Stimulated activated CD4-positive, alpha-beta T cell treated with anti-CD3 and anti-CD28 coated beads, Interleukin-2, amount 100 ng/mL, for 4 hours (primary cell): ENCODE measurements at regions not wholly inside any gene's neighbourhood (a gene's known extent, or its start where the extent isn't known, plus 50 kb on each side); places are given as distances from the start of the nearest gene placed in this dataset.

ENCODE experiments used
- DNase-seq: peaks from one replicate; pipeline ENCODE4 v3.0.0-alpha.2; 2020; ENCODE audit warnings: low read depth

DNA sequence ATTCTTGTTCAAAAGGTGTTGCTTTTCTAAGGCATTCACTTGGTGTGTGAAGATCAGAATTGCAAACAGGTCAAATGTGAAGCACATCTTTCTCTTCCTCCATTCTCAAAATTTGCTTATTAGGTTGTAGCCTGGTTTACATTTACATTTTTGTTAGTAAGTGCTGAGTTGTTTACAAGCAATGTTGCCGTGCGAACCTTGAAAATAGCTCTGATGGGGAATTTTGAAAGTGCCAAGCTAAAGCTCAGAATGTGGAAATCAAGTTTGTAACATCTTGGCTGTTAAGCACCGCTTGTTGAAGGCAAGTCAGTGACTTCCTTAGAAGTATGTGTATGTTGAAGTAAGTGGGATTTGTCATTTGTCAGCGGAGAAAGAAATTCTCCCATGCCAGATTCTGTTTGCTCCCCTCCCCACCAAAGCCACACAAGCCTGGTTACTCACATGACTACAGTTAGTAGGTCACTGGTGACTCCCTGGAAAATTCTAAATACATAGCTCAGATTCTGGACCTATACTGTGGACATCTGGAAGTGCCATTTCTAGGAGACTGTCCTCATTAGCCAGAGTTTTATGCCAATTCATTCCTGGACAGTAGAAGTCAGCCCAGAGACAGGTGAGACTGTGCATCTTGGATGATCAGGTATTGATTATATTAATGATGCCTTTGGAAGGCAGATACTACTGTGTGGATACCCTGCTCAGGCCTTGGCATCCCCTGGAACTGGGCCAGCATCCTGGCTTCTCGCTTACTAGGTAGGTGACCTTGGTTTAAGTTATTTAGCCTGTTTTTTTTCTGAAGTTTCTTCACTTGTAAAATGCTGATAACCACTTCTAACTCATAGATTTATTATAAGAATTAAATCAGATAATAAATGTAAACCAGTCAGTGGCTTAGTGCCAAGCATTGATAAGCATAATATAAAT is 390.6 kb upstream of the SEMA6D start:
- no peak for DNase-seq

DNA sequence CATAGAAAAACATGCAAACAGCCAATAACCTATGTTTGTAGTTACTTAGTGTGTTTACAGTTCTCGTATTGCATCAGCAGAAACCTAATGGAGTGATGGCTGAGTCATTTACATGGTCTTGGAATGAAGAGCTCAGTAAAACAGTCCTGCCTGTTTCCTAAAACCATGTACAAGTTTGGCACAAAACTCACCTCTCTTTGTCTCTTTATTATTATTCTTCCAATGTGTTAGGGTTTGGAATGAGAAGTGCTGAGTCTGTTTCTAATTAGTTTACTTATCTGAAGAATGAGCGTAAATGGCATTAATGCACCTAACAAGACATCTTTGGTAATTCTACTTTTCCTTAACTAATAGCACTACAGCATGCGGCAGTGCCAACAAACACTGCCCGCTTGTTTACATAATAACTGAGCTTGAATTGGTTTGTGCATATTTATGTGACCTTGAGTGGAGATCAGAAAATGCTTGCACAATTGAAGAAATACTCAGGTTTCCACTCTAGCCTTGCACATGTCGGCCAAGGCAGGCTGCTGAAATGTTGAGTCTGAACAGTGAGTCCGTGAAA is 385.4 kb upstream of the SEMA6D start:
- DNase-seq, result no peak

- no peak for DNase-seq
Measured at GRCh38 chr15:47332481-47332880, 384.8 kb upstream of the SEMA6D start.

GRCh38 chr15:47333734-47334133 is 383.6 kb upstream of the SEMA6D start:
- no peak for DNase-seq

- DNase-seq, result no peak
Measured at GRCh38 chr15:47334805-47335535, 382.3 kb upstream of the SEMA6D start.

DNA sequence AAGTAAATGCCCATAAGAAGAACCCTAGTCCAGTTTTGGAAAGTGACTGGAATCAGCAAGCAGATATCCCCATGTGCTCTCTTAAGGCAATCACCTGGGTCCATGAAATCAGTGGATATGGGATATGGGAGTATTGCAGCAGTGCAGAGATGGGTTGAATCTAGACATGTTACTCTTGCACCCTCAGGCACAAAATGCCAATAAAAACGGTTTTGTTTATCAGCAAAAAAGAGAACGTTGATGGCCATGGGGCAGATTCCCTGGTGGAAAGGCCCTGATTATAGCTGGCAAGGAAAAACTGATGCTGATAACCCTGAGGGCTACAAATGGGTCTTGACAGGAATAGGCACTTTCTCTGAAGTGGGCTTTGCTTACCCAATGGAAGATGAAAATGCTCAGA is 380.2 kb upstream of the SEMA6D start:
- DNase-seq, result no peak

GRCh38 chr15:47337836-47338235 is 379.5 kb upstream of the SEMA6D start:
- no peak for DNase-seq

DNA sequence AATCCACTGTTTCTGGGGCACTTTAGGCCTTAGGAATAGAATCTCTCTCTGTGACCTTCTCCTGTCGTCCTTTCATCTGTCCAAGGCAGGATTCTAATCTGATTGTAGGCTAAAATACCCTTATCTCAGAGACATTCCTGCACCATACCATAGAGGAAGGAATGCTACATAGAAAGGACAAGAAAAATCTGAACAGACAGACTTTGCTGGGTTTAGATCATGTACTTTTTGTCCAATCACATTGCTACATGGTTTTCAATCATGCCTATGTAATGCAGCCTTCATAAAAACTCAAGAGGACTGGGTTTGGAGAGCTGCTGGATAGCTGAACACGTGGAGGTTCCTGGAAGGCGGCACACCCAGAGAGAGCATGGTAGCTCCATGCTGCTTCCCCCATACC is 378.5 kb upstream of the SEMA6D start:
- DNase-seq, result no peak

DNA sequence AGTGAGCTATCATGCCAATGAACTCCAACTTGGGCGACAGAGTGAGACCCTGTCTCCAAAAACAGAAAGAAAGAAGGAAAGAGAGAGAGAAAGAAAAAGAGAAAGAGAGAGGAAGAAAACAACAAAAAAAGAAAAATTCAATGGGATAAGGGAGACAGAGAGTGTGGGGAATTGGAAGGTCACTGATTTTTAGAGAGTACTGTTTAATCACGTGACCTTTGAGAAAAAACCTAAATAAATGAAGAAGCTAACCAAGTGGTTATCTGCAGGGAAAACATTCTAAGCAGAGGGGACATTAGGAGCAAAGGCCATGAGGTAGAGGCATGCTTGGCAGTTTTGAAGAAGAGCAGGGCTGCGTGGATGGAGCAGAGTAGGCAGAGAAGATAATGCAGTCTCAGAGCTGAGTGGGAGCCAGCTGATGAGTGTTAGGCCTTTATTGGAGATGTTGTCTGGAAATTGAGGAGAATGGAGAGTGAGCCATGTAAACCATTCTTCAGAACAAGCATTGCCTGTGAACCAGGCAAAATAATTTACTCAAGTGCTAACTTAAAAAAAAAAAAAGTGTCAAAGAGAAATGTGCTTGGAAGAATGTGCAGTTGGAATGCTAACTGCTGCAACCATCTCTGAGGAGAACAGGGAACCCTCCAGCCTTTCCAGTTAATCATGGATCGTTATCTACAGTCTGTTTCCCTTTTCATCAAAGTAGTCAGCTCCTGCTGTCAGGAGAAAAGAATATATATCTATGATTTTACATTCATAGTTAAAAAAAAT is 377.3 kb upstream of the SEMA6D start:
- no peak for DNase-seq

DNA sequence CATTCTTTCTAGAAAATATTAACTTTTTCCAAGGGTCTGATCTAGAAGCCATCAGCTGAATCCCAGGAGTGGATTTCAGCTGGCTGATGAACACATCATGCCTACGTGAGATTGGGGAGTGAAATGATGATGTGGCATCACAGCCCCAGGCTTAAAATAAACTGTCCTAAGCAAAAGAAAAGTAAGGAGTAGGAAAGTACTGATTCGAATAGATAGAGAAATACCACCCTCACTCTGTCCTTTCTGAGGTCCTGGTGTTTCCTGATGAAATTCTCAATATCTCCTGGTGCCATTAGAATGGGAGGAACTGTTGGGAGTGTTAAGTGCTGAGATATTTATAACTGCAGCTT is 376.8 kb upstream of the SEMA6D start:
- no peak for DNase-seq

- DNase-seq, result no peak
Measured at GRCh38 chr15:47349179-47349578, 368.1 kb upstream of the SEMA6D start.

DNA sequence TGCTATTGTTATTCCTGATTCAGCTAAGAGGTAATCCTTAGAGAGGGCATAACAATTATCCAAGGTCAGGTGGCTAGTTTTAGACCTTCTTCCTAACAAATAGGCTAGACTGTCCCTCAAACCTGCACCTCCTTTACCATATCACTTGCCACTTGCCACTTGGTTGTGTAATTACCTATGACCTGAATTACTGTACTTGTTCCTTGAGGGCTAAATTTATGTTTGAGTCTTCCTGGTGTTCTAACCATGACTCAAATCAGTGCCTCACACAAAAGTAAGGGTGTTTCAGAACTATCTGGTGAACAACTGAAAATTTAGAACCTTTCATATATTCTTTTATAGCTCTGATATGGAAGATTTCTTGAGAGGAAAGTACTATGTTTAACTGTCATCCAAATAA is 365.8 kb upstream of the SEMA6D start:
- DNase-seq, result no peak

GRCh38 chr15:47352217-47352616 is 365.1 kb upstream of the SEMA6D start:
- no peak for DNase-seq

DNA sequence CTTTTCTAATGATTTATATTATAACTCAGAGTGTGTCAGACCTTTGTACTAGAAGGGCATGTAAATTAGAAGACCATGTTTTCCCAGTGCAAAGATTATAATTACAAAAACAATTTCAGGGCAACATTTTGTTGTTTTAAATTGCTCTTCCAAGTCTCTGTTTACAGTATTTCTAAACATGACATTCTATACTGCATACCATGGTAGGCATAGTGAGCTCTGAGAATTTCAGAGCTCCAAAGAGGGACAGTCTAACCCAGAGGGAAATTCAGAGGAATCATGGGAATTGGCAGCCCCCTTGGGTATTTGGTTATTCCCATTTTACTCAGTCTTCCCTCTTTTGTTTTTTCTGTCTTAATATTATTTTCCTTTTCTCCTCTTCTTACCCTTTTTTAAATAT is 361.5 kb upstream of the SEMA6D start:
- no peak for DNase-seq

GRCh38 chr15:47356297-47356696 is 361.0 kb upstream of the SEMA6D start:
- no peak for DNase-seq

GRCh38 chr15:47358876-47359275 is 358.4 kb upstream of the SEMA6D start:
- DNase-seq, result no peak

- DNase-seq, result no peak
Measured at GRCh38 chr15:47360305-47360704, 357.0 kb upstream of the SEMA6D start.

GRCh38 chr15:47362118-47362905 is 355.0 kb upstream of the SEMA6D start:
- no peak for DNase-seq

GRCh38 chr15:47363653-47364052 is 353.7 kb upstream of the SEMA6D start:
- DNase-seq, result no peak

GRCh38 chr15:47364230-47365141 is 352.8 kb upstream of the SEMA6D start:
- no peak for DNase-seq
